ENCODE measurements at regions not wholly inside any gene's neighbourhood (a gene's known extent, or its start where the extent isn't known, plus 50 kb on each side); places are given as distances from the start of the nearest gene placed in this dataset.

DNA sequence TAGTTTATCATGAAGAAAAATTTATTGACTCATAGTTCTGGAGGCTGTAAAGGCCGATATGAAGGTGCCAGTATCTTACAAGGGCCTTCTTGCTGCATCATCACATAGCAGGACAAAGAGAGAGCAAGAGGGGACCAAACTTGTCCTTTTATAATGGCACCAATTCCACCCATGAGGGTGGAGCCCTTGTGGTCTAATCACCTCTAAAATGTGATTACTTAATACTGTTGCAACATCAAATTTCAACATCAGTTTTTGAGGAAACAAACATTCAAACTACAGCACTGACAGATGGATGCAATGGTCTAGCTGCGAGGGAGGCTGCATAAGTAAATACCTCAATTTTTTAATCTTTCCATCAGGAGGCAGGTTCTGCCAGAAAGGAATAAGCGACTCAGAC is 76.7 kb upstream of the LAMA2 start:
- TF ChIP-seq, protein P1, sequence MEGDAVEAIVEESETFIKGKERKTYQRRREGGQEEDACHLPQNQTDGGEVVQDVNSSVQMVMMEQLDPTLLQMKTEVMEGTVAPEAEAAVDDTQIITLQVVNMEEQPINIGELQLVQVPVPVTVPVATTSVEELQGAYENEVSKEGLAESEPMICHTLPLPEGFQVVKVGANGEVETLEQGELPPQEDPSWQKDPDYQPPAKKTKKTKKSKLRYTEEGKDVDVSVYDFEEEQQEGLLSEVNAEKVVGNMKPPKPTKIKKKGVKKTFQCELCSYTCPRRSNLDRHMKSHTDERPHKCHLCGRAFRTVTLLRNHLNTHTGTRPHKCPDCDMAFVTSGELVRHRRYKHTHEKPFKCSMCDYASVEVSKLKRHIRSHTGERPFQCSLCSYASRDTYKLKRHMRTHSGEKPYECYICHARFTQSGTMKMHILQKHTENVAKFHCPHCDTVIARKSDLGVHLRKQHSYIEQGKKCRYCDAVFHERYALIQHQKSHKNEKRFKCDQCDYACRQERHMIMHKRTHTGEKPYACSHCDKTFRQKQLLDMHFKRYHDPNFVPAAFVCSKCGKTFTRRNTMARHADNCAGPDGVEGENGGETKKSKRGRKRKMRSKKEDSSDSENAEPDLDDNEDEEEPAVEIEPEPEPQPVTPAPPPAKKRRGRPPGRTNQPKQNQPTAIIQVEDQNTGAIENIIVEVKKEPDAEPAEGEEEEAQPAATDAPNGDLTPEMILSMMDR (conservative IDR thresholded peaks at IDR 0.05): no peak
- no peak for TF ChIP-seq ZFX (IDR thresholded peaks at IDR 0.05)
